Colonic mucosa (tissue), 4 donors: ENCODE measurements at regions not wholly inside any gene's neighbourhood (a gene's known extent, or its start where the extent isn't known, plus 50 kb on each side); places are given as distances from the start of the nearest gene placed in this dataset.

ENCODE experiments used
- DNase-seq: peaks from one replicate; pipeline ENCODE4 v3.0.0-alpha.2; 2020
- H3K27ac ChIP-seq: fragments of 200-600 bp; one replicate; pipeline ENCODE4 v1.8.0; 2021
- H3K27me3 ChIP-seq: fragments of 200-600 bp; one replicate; pipeline ENCODE4 v1.8.0; 2021
- H3K36me3 ChIP-seq: fragments of 200-600 bp; one replicate; pipeline ENCODE4 v1.8.0; 2021
- H3K4me1 ChIP-seq: fragments of 200-600 bp; one replicate; pipeline ENCODE4 v1.8.0; 2021; ENCODE audit warnings: mild to moderate bottlenecking
- H3K4me3 ChIP-seq: fragments of 200-600 bp; one replicate; pipeline ENCODE4 v1.8.0; 2021
- H3K9ac ChIP-seq, 2 donors: one replicate each; pipeline ENCODE4 v1.7.0; 2013; ENCODE audit warnings: control low read depth in 2 of 2, low read depth in 2 of 2, low read length in 2 of 2
- H3K9me3 ChIP-seq: fragments of 200-600 bp; one replicate; pipeline ENCODE4 v1.8.0; 2021
- CTCF ChIP-seq: fragments of 200-600 bp; IDR thresholded peaks from one replicate; pipeline ENCODE4 v1.8.0; 2022; ENCODE audit warnings: antibody characterized with exemption, mild to moderate bottlenecking
- intact Hi-C: fragments of 100-400 bp; cut with DNase I; formaldehyde crosslinking; loops from one replicate; pipeline ENCODE4 v1.14.1; 2022
- donor health status: healthy.
- donor health status: DM: no; HTN: no; CAD: no.
- donor health status: DM: no; HTN: no; CAD: no.

- no peak for TF ChIP-seq CTCF
- intact Hi-C loops: no loop called here
Measured at GRCh38 chr6:71029555-71029954, 72.7 kb upstream of the B3GAT2 start.

GRCh38 chr6:71031912-71032311 lies 75.1 kb upstream of the B3GAT2 start:
- no peak for DNase-seq
- no peak overlapping the region for H3K4me3 ChIP-seq
- no peak overlapping the region for H3K9ac ChIP-seq
- intact Hi-C loops: no loop called here
- H3K27me3 ChIP-seq: no peaks in the 10 kb centered on the region
- TF ChIP-seq CTCF: no peak
- H3K4me1 ChIP-seq: no peaks in the 10 kb centered on the region
- no peak overlapping the region for H3K27ac ChIP-seq
- no peaks in the 10 kb centered on the region for H3K36me3 ChIP-seq
- H3K9me3 ChIP-seq: no peaks in the 10 kb centered on the region

More at GRCh38 chr6:71029555-71029954, 72.7 kb upstream of the B3GAT2 start:
- H3K9ac ChIP-seq: no peak overlapping the region
- H3K27me3 ChIP-seq: no peaks in the 10 kb centered on the region
- no peak overlapping the region for H3K27ac ChIP-seq
- no peak for DNase-seq
- H3K4me3 ChIP-seq: no peak overlapping the region
- H3K36me3 ChIP-seq: no peaks in the 10 kb centered on the region
- H3K4me1 ChIP-seq: no peaks in the 10 kb centered on the region
- H3K9me3 ChIP-seq: no peaks in the 10 kb centered on the region

GRCh38 chr6:71033171-71033570 lies 76.3 kb upstream of the B3GAT2 start:
- no peaks in the 10 kb centered on the region for H3K36me3 ChIP-seq

GRCh38 chr6:71033890-71034289 lies 77.0 kb upstream of the B3GAT2 start:
- no peak overlapping the region for H3K9ac ChIP-seq
- intact Hi-C loops: no loop called here

More at GRCh38 chr6:71033171-71033570, 76.3 kb upstream of the B3GAT2 start:
- Histone ChIP-seq H3K27ac (no peak overlapping the region), H3K4me1 (no peaks in the 10 kb centered on the region), H3K9me3 (no peaks in the 10 kb centered on the region), H3K9ac (no peak overlapping the region), H3K4me3 (no peak overlapping the region), H3K27me3 (no peaks in the 10 kb centered on the region)
- DNase-seq: no peak
- TF ChIP-seq CTCF: no peak
- intact Hi-C loops: no loop called here

GRCh38 chr6:71034563-71035345 lies 77.9 kb upstream of the B3GAT2 start:
- Histone ChIP-seq H3K4me1 (no peaks in the 10 kb centered on the region), H3K4me3 (no peak overlapping the region), H3K36me3 (no peaks in the 10 kb centered on the region), H3K27ac (no peak overlapping the region), H3K9ac (no peak overlapping the region), H3K9me3 (no peaks in the 10 kb centered on the region), H3K27me3 (no peaks in the 10 kb centered on the region)
- TF ChIP-seq CTCF: no peak
- no peak for DNase-seq
- intact Hi-C loops: no loop called here

More at GRCh38 chr6:71033890-71034289, 77.0 kb upstream of the B3GAT2 start:
- no peak overlapping the region for H3K4me3 ChIP-seq
- no peaks in the 10 kb centered on the region for H3K36me3 ChIP-seq
- H3K4me1 ChIP-seq: no peaks in the 10 kb centered on the region
- no peaks in the 10 kb centered on the region for H3K9me3 ChIP-seq
- DNase-seq: no peak
- no peaks in the 10 kb centered on the region for H3K27me3 ChIP-seq
- no peak overlapping the region for H3K27ac ChIP-seq
- TF ChIP-seq CTCF: no peak
